OCI-LY7 (cell line): ENCODE measurements at regions not wholly inside any gene's neighbourhood (a gene's known extent, or its start where the extent isn't known, plus 50 kb on each side); places are given as distances from the start of the nearest gene placed in this dataset.

Experiments used
- CTCF ChIP-seq: fragments of 200-600 bp; sonication (generic); conservative IDR thresholded peaks from 2 replicates; pipeline ENCODE4 v1.5.1; 2014; ENCODE audit warnings: mild to moderate bottlenecking, antibody characterized with exemption, low read length, moderate library complexity, mixed read lengths
- EZH2phosphoT487 ChIP-seq: fragments of 200-600 bp; sonication (generic); IDR thresholded peaks from 2 replicates; pipeline ENCODE4 v1.6.1; 2018; ENCODE audit warnings: low read depth, borderline replicate concordance, mild to moderate bottlenecking, mixed run types, antibody characterized with exemption, low read length, moderate library complexity, mixed read lengths

GRCh38 chr3:54046641-54047214, 75.6 kb upstream of the CACNA2D3 start:
- TF ChIP-seq CTCF, result no peak
- TF ChIP-seq EZH2phosphoT487, result no peak
